ENCODE measurements at regions not wholly inside any gene's neighbourhood (a gene's known extent, or its start where the extent isn't known, plus 50 kb on each side); places are given as distances from the start of the nearest gene placed in this dataset.
"Not testable (repeated sequence)": the region's sequence is repeated elsewhere in the genome, so short reads cannot be mapped to it uniquely, and the experiment has no call there.

DNA sequence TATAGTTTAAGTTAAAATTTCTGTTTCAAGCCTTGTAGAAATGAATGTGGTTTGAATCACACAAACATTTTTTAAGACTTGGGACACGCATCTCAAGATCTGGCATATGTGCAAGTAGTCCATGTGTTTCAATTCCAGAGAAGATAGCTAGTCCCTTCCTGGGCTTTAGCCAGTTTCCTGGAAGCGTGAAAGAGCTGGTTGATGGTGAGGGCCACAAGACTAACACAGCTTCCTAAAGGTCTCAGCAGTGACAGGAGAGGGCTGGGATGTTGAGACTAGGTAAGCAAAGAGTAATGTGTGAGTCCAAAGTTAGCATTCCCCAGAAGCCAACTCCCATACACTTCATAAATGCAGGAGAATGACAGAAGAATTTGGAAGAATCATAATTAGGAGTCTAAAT lies 111.9 kb upstream of the MAP2 start:
- no peaks in the 10 kb centered on the region for H3K27me3 ChIP-seq (ENCODE audit: insufficient read depth, low read depth)
- no peak for TF ChIP-seq CTCF (conservative IDR thresholded peaks at IDR 0.05; ENCODE audit: low read depth, low read length)
- H4K20me1 ChIP-seq (ENCODE audit: insufficient read depth) = no peaks in the 10 kb centered on the region
- no peak overlapping the region for H3K27ac ChIP-seq
- H3K79me2 ChIP-seq (ENCODE audit: insufficient read depth, low read depth) = no peaks in the 10 kb centered on the region
- no peaks in the 10 kb centered on the region for H3K4me1 ChIP-seq (ENCODE audit: low read depth, poor library complexity, severe bottlenecking)
- no peak overlapping the region for H3K4me2 ChIP-seq
- no peak overlapping the region for H2AFZ ChIP-seq (ENCODE audit: low read depth)
- H3K36me3 ChIP-seq (ENCODE audit: insufficient read depth) = no peaks in the 10 kb centered on the region
- H3K9ac ChIP-seq = no peak overlapping the region
- H3K4me3 ChIP-seq (IDR thresholded peaks at IDR 0.05; ENCODE audit: insufficient read depth, low read depth, low read length) = no peak overlapping the region

DNA sequence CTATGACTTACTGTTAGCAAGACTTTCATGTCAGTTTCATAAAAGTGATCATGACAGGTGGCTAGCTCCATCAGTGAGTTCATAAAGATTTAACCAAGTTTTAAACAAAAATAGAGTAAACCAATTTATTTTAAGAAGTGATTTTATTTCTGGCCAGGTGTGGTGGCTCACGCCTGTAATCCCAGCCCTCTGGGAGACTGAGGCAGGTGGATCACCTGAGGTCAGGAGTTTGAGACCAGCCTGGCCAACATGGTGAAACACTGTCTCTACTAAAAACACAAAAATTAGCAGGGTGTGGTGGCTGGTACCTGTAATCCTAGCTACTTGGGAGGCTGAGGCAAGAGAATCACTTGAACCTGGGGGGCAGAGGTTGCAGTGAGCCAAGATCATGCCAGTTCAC lies 111.4 kb upstream of the MAP2 start:
- H3K36me3 ChIP-seq (ENCODE audit: insufficient read depth); H4K20me1 ChIP-seq (ENCODE audit: insufficient read depth); H3K4me3 ChIP-seq (IDR thresholded peaks at IDR 0.05; ENCODE audit: insufficient read depth, low read depth, low read length); H3K79me2 ChIP-seq (ENCODE audit: insufficient read depth, low read depth); H2AFZ ChIP-seq (ENCODE audit: low read depth); H3K27ac ChIP-seq; H3K4me1 ChIP-seq (ENCODE audit: low read depth, poor library complexity, severe bottlenecking); H3K9ac ChIP-seq; H3K27me3 ChIP-seq (ENCODE audit: insufficient read depth, low read depth); H3K4me2 ChIP-seq: not testable (repeated sequence)

- no peaks in the 10 kb centered on the region for H3K36me3 ChIP-seq (ENCODE audit: insufficient read depth)
- H4K20me1 ChIP-seq (ENCODE audit: insufficient read depth) = no peaks in the 10 kb centered on the region
- no peak overlapping the region for H2AFZ ChIP-seq (ENCODE audit: low read depth)
- no peak overlapping the region for H3K4me3 ChIP-seq (IDR thresholded peaks at IDR 0.05; ENCODE audit: insufficient read depth, low read depth, low read length)
- no peak overlapping the region for H3K9ac ChIP-seq
- no peaks in the 10 kb centered on the region for H3K4me1 ChIP-seq (ENCODE audit: low read depth, poor library complexity, severe bottlenecking)
- H3K27me3 ChIP-seq (ENCODE audit: insufficient read depth, low read depth) = no peaks in the 10 kb centered on the region
- H3K79me2 ChIP-seq (ENCODE audit: insufficient read depth, low read depth) = no peaks in the 10 kb centered on the region
- no peak overlapping the region for H3K27ac ChIP-seq
- no peak for TF ChIP-seq CTCF (conservative IDR thresholded peaks at IDR 0.05; ENCODE audit: low read depth, low read length)
- H3K4me2 ChIP-seq = no peak overlapping the region
Measured at GRCh38 chr2:209314653-209315052, 109.2 kb upstream of the MAP2 start.

- no peak overlapping the region for H3K4me2 ChIP-seq
- H2AFZ ChIP-seq (ENCODE audit: low read depth) = no peak overlapping the region
- no peaks in the 10 kb centered on the region for H3K36me3 ChIP-seq (ENCODE audit: insufficient read depth)
- no peaks in the 10 kb centered on the region for H3K79me2 ChIP-seq (ENCODE audit: insufficient read depth, low read depth)
- no peak for TF ChIP-seq CTCF (conservative IDR thresholded peaks at IDR 0.05; ENCODE audit: low read depth, low read length)
- no peaks in the 10 kb centered on the region for H3K27me3 ChIP-seq (ENCODE audit: insufficient read depth, low read depth)
- no peaks in the 10 kb centered on the region for H4K20me1 ChIP-seq (ENCODE audit: insufficient read depth)
- no peaks in the 10 kb centered on the region for H3K4me1 ChIP-seq (ENCODE audit: low read depth, poor library complexity, severe bottlenecking)
- no peak overlapping the region for H3K27ac ChIP-seq
- no peak overlapping the region for H3K9ac ChIP-seq
- no peak overlapping the region for H3K4me3 ChIP-seq (IDR thresholded peaks at IDR 0.05; ENCODE audit: insufficient read depth, low read depth, low read length)
Measured at GRCh38 chr2:209316141-209316540, 107.7 kb upstream of the MAP2 start.

GRCh38 chr2:209321076-209321475 lies 102.8 kb upstream of the MAP2 start:
- no peaks in the 10 kb centered on the region for H3K79me2 ChIP-seq (ENCODE audit: insufficient read depth, low read depth)
- TF ChIP-seq CTCF (conservative IDR thresholded peaks at IDR 0.05; ENCODE audit: low read depth, low read length) = no peak
- no peak overlapping the region for H3K4me2 ChIP-seq
- H3K9ac ChIP-seq = no peak overlapping the region
- no peak overlapping the region for H3K27ac ChIP-seq
- H4K20me1 ChIP-seq (ENCODE audit: insufficient read depth) = no peaks in the 10 kb centered on the region
- no peaks in the 10 kb centered on the region for H3K4me1 ChIP-seq (ENCODE audit: low read depth, poor library complexity, severe bottlenecking)
- no peak overlapping the region for H2AFZ ChIP-seq (ENCODE audit: low read depth)
- no peaks in the 10 kb centered on the region for H3K36me3 ChIP-seq (ENCODE audit: insufficient read depth)
- H3K27me3 ChIP-seq (ENCODE audit: insufficient read depth, low read depth) = no peaks in the 10 kb centered on the region
- no peak overlapping the region for H3K4me3 ChIP-seq (IDR thresholded peaks at IDR 0.05; ENCODE audit: insufficient read depth, low read depth, low read length)
